ENCODE measurements at regions not wholly inside any gene's neighbourhood (a gene's known extent, or its start where the extent isn't known, plus 50 kb on each side); places are given as distances from the start of the nearest gene placed in this dataset.

- TF ChIP-seq, protein P1, sequence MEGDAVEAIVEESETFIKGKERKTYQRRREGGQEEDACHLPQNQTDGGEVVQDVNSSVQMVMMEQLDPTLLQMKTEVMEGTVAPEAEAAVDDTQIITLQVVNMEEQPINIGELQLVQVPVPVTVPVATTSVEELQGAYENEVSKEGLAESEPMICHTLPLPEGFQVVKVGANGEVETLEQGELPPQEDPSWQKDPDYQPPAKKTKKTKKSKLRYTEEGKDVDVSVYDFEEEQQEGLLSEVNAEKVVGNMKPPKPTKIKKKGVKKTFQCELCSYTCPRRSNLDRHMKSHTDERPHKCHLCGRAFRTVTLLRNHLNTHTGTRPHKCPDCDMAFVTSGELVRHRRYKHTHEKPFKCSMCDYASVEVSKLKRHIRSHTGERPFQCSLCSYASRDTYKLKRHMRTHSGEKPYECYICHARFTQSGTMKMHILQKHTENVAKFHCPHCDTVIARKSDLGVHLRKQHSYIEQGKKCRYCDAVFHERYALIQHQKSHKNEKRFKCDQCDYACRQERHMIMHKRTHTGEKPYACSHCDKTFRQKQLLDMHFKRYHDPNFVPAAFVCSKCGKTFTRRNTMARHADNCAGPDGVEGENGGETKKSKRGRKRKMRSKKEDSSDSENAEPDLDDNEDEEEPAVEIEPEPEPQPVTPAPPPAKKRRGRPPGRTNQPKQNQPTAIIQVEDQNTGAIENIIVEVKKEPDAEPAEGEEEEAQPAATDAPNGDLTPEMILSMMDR (conservative IDR thresholded peaks at IDR 0.05) = no peak
- no peak for TF ChIP-seq ZFX (IDR thresholded peaks at IDR 0.05)
Observed at GRCh38 chr9:81390792-81391456, 298.4 kb downstream of the TLE1 start.

Data from C4-2B (cell line).